LoVo (cell line): ENCODE measurements at regions not wholly inside any gene's neighbourhood (a gene's known extent, or its start where the extent isn't known, plus 50 kb on each side); places are given as distances from the start of the nearest gene placed in this dataset.
"Not testable (repeated sequence)": the region's sequence is repeated elsewhere in the genome, so short reads cannot be mapped to it uniquely, and the experiment has no call there.

ENCODE experiments used
- DNase-seq: peaks from one replicate; pipeline ENCODE4 v3.0.0-alpha.2; 2016; ENCODE audit warnings: low spot score

DNA sequence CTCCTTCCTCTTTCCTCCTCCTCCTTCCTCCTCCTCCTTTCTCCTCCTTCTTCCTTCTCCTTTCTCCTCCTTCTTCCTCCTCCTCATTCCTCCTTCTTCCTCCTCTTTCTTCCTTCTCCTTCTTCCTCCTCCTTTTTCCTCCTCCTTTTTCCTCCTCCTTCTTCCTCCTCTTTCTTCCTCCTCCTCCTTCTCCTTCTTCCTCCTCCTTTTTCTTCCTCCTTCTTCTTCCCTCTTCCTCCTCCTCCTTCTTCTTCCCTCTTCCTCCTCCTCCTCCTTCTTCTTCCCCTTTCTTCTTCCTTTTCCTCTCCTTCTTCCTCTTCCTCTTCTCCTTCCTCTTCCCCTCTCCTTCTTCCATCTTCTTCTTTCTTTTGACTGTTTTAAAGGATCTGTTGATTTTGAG lies 538.8 kb downstream of the TMEM38B start:
- DNase-seq, result no peak

DNA sequence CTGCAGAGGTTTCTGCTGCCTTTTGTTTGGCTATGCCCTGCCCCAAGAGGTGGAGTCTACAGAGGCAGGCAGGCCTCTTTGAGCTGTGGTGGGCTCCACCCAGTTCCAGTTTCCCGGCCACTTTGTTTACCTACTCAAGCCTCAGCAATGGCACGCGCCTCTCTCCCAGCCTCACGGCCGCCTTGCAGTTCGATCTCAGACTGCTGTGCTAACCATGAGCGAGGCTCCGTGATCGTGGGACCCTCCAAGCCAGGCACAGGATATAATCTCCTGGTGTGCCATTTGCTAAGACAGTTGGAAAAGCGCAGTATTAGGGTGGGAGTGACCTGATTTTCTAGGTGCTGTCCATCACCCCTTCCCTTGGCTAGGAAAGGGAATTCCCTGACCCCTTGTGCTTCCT lies 566.6 kb downstream of the TMEM38B start:
- not testable (repeated sequence) for DNase-seq

DNA sequence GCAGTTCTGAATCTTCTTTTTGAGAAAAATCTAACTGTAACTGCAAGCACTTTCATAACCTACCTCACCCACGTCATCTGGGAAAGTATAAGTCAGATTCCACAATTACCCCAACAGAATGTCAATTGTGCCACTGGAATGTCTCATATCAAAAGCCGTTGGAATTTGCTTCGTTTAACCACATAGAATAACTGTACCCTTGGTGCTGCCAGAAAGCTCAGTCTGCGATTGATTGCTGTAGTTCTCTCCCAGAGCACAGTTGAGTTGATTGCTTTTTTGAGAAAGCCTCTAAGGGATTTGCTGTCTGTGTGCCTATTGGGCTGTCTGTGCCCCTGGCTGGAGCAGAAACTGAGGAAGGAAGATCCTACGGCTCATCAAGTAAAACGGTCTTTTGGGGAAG lies 583.6 kb downstream of the TMEM38B start:
- no peak for DNase-seq

DNA sequence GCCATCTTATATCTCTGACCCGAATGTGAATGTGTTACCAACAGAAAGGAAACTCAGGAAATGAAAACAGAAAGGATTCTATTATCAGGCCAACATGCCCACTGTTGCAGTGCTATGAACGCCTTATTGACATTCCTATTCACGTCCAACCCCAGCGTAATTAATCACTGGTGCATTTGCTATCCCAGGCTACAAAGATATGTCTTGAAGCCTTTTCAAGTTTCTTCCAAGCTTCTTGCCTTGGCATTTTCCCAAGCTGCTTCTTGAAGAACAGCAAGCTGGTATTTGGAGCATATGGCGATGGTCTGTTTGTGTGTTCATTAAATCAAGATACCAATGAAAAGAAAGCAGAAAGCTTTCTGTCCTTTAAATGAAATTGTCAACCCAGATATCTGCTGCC lies 579.2 kb upstream of the ZNF462 start:
- no peak for DNase-seq

DNA sequence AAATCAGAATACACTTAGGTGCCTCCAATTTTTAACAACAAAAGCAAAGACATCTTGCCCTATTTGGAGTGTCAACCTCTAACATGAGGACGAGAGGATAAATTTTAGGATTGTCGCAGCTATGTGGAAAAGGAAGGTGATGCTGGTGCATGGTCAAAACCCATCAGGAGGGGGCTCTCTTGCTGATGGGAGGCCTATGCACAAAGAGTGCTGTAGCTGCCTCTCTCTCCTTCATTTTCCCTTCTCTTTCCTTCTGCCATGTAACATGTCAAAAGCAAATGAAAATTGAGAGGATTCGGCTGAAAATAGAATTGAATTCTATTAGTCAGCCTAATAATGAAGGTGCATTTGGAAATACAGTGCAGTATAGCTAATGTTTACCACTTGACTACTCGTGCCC lies 578.7 kb upstream of the ZNF462 start:
- DNase-seq, result no peak

DNA sequence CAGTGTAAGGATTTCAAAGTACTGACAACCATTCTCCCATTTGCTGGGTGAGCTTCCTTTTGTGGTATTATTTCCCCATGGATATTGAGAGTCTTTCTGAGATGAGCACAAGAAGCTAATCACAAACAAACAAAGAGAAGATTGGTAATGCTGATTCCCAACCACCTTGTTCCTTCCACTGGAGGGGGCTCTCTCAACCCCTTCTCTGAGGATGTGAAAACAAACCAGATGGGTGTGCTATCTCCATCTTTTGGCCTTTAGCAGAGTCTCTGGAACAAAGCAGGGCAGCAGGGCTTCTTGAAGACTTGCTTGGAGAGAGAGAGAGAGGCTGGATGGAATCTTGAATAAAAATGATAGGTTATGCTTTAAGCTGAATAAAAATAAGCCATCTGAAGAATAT lies 576.7 kb upstream of the ZNF462 start:
- no peak for DNase-seq

DNA sequence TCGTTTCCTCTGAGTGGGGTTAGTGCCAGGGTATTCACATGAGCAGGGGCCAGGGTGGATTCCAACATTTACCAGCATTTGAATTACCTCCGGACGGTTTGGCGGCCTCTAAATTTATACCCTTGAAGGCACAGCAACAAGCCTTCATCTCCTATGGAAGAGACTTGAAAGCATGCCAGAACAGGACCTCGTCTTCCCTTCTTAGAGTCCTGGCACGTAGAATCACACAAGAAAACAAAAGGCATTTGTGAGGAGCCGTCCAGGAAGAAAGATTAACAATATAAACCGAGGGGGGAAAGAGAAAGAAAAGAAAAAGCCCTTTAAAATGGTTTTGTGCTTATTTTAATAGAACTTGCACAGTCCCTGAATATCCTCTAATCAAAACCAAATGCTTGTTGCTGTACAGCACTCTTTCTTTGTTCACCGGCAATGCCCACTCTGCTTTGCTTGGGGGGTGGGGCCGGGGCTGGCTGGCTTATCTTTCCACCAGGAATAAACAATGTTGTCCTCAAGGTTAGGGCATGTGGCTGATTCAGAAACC lies 575.8 kb upstream of the ZNF462 start:
- DNase-seq, result no peak

DNA sequence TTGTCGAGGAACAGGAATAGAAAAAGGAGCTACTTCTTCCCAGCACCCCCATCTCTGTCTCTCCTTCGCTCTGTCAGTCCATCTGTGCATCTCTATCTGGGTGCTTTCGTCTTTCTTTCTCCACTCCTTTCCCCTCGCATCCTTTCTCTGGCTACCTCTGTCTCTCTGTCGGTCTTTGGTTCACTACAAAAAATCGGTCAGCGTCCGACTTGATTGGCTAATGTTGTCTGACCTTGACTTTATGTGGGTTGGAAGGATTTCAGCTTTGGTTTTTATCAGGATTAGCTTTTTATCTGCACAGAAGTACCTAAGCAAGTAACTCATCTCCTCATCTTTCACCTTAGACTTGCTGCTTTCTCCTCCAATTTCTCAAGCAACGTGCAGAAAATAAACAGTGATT lies 575.2 kb upstream of the ZNF462 start:
- DNase-seq, result no peak

DNA sequence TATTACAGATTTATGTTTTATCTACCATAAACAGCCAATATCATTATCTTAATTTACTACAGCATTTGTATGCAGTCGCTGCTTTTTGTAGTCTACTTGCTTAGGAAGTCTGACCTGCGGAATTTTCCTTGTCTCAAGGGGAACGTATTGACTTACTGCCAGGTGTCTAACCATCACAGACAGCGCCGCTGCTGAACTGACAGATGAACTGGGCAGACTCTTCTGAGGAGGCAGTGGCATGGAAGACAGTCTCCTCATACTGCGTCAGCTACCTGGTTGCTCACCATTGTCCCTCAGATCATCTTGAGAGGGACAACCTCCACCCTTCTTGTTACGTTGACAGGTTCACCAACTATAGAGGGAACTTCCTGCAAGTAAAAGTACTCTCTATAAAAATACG lies 574.3 kb upstream of the ZNF462 start:
- DNase-seq, result no peak

DNA sequence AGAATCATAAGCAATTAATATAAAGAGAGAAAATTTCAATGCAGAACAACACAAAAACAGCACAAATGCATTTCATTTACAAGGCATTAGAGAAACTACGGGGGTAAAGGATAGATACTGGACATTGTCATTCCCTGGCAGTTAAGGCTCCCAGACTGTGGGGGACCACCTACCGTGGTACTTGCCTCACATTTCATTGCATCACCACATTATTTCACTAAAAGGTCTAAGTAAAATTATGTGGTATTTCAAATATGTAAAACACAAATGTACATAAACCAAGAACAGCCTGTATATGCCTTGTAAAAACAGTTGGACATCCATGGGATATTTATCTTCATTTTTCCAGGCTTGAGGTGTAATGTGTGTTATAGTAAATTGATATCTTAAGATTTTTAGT lies 571.2 kb upstream of the ZNF462 start:
- DNase-seq, result no peak

DNA sequence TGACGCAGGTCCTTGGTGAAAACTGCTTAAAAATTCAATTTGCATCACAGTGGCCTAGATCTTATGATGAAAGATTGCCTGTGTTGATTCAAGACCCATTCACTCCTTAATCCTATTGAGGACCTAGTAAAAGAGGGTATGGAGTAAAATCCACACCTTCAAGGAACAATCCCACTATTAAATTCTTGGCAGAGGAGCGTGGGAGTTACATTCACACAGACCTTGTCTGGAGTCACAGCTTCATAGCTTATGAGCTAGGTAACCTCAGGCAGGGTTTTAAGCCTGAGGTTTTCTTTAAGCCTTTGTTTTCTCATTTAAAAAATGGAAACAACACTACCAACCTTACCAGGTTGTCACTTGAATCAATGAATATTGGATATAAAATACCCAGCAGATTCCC lies 566.5 kb upstream of the ZNF462 start:
- DNase-seq, result no peak

DNA sequence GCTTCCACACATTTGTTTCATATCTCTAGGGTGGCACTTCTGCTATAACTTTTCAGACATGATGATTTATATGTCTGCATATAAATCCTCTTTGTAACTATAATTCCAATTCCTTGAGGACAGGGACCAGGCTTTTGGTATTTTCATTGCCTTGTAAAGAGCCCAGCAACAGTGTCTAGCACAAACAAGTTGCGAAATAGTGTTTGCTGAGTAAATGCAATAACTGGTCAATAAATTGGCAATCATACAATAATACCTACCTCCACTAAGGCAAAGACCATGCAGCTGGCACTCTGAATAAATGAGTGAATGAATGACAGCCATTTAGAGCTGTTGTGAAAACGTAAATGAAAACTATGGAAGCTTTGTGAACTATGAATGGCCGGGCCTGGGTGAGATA lies 564.0 kb upstream of the ZNF462 start:
- DNase-seq, result no peak

DNA sequence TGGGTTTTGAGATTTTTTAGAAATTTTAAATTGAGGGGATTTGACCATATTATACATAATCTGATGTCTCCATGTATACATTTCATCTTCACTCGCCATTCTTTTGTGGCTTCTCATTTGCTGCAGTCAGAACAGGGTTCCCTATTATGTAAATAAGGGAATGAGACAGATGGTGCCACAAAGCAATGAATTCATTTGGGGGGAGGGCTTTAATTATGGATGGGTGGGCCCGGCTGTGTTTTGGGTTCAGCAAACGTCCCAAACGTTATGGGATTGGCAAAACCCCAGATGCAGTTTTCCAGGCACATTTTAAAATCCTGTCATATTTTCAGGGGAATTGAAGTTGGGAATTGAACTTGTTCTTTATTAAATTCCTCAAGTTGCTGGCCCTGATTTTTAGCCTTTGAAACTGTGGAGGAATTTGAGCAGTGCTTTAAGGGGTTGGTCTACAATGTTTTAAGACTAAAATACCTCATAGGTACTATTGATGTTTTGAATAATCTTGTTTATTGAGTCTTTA lies 558.5 kb upstream of the ZNF462 start:
- no peak for DNase-seq

DNA sequence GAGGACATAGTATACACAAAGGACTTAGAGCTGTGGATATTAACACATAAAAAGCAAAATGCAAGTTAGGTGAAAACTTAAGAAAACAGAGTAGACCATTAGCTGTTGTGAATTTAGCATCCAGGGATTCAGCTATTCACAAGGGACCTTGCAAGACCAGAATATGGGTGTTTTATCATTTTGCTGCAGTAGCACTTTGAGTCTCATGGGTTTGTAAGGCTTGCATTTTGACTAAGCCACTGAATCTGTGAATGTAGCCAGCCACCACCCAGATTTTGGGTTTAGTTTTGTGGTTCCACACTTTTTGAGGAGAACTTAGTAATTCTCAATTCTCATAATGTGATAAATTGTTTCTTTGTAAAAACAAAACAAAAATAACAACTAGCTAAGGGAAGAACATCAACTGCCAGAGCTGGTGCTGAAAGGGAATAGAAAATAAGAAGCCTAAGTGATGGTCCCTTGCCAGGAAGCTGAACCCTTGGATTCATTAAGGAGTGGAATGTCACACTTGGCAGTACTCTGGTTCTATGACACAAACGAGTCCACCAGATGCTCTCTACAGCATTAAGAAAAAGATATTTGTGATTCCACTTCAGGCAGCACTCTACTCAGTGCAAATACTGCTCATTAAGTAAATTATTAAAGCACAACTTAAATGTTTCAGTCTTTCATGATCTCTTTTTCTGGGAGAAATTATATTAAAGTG lies 557.4 kb upstream of the ZNF462 start:
- no peak for DNase-seq

DNA sequence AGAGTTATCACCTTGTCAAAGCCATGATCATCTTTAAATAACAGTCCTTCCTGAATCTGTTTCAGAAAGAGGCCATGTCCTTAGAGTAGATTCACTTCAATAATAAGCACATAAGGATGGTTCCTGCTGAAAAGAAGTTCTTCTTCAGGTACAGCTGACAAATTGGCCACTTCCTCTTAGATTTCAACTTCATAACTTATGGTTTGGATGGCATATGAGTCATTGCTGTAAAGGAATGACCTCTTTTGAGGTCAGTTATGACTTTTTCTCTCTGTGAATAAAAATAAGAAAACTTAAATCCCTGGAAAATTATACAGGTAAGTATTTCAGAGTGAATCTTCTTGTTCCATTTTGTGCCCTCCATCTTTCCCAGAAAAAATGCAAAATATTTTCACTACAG lies 555.3 kb upstream of the ZNF462 start:
- DNase-seq, result no peak

DNA sequence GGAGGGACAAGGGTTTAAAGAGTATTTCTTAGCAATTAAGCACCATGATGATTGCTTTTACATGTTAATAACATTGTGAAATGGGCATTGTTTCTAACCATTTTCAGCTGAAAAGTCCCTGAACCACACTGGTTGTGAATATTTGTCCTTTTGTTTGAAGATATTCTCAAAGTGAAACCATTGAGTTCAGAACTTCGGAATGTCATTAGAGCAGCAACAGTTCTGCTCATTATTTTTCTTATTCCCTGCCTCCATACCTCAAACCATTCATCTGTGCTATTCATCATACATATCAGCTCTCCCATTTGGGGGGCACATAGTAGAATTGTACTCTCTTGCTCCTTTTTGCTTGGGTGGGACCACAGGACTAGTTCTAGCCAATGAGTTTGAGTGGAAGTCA lies 553.0 kb upstream of the ZNF462 start:
- DNase-seq, result no peak

DNA sequence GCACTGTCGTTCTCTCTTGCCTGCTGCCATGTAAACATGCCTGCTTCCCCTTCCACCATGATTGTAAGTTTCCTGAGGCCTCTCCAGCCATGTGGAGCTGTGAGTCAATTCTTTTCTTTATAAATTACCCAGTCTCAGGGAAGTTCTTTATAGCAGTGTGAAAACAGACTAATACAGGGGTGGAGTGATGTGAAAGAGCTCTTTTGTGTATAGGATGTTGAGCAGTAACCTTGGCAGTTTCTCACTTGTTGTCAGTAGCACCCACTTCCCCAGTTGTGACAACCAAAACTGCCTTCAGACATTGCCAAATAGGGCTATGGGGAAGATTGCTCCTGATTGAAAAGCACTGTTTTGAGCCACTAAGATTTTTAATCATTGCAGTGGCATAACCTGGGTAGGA lies 552.2 kb upstream of the ZNF462 start:
- no peak for DNase-seq

DNA sequence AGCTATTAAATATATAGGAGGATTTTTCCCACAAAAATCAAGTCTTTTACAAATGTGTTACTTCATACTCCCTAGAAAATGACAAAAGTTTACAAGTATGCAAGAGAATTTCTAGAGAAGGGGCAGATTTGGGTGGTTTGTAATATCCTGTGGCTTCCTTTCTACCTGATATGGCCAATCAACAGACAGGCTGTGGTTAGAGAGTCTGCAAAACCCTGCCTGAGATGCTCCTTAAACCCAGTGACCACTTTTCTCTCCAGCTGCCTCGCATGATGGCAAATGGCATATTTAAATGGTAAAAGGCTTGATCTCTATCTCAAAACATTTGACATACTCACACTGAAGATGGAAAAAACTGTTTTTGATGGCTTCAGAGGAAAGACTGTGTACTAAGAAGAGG lies 550.1 kb upstream of the ZNF462 start:
- no peak for DNase-seq

DNA sequence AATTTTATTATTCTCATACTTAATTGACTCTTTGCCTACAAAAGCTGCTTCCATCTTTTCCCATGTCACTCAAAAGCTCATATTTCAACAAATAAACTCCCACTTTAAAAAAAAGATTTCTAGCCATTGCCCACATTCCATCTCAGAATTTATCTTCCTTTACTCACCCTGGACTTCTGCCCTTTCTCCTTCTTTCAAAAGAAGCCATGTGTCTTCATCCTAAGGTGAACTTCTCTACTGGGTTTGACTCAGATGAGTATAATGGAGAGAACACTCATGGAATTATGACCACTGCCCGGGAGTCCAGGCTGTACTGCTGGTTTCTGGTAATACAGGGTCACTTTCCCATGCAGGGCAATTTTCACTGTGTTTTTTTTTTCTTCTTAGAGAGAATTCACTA lies 548.5 kb upstream of the ZNF462 start:
- DNase-seq, result no peak

DNA sequence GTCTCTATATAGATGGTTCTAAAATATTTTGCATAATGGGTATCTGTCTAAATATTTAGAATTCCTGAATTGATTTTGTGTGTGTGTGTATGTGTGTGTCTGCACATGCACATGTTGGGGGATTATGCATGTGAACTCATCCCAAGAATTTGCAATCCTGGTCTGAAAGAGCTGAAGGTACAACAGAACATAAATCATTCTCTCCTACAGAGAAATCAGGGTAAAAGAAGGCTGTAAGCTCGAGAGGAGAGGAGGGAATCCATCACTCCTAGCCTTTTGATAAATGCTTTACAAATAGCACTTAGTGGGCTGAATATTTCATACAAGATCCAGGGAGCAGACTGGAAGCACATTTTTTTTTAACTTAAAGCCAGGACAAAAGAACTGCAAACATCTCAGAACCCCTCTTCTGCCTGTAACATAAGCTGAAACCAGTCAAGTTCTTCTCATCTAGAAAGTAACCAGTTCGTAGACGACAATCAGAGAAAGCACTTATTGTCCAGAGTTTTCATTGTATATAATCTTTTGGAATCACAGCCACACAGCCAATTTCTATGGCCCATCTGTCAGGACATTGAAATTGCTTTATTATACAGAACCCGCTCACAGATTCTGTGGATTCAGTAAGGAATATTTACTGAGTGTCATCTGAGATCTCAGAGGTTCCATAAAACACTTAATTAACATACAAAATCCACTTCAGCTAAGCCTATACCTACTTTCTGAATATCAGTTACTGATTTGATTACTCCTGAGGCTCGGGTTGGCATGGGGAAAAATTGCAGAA lies 541.4 kb upstream of the ZNF462 start:
- DNase-seq, result no peak

DNA sequence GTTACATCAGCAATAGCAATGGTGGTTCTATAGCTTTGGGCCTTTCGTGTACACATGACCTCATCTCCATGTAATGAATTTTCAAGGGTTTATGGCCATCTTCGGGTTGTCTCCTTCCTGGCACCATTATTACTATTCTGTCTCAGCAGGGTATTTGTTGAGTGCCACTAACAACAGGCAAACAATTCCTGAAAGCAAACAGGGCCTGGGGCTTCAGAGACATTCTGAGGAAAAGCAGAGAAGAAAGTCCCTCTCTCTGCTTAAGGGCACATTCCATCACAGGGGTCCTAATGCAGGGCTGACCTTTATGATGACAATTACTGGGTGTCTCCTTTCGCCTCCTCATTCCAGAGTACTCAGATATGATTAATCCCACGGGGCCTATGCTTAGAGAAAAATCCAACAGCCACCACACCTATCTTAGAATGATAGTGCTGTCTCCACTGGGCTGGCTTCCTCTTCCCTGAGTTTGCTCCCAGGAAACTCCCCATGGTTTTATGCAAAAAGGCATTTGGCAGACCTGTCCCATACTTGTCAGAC lies 540.2 kb upstream of the ZNF462 start:
- DNase-seq, result no peak

DNA sequence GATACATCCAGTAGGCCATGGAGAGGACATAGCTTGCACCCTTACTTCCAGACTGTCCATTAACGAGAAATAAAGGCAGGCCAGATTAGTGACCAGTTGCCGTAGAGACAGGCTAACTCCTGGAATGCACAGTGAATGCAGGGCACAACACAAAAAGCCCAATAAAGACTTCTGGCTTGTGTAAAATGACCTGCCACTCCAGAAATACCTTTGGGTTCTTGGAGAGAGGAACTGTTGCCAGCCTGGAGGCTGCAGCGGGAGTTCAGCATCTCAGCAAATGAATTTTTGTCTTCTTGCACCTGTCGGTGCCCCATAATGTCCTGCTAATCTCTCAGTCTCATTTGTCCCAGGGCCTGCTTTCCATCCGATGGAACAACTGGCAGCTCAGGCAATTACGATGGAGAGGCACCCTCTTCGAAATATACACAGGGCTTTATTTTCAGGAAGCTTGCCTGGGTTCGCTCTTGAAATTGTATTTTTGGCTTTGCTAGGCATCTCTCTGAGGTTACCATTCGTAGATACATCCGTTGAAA lies 538.8 kb upstream of the ZNF462 start:
- no peak for DNase-seq
